ENCODE measurements at regions not wholly inside any gene's neighbourhood (a gene's known extent, or its start where the extent isn't known, plus 50 kb on each side); places are given as distances from the start of the nearest gene placed in this dataset.
"Not testable (repeated sequence)": the region's sequence is repeated elsewhere in the genome, so short reads cannot be mapped to it uniquely, and the experiment has no call there.

GRCh38 chr16:17962726-17963125, 373.8 kb downstream of the NPIPA8 start:
- no peaks in the 10 kb centered on the region for H3K79me2 ChIP-seq (ENCODE audit: insufficient read depth, low read depth, low read length)
- H4K20me1 ChIP-seq (ENCODE audit: insufficient read depth, low read length), result no peaks in the 10 kb centered on the region
- POLR2A ChIA-PET, result no interaction called here
- H3K4me1 ChIP-seq (ENCODE audit: insufficient read depth, low read length, poor library complexity, severe bottlenecking), result no peaks in the 10 kb centered on the region
- no TSS peak for BruUV-seq (replicated peaks)
- H3K4me2 ChIP-seq (ENCODE audit: low read length), result no peak overlapping the region
- no peaks in the 10 kb centered on the region for H3K9me2 ChIP-seq (ENCODE audit: insufficient read depth, low read length)
- intact Hi-C loops (cut with micrococcal nuclease; ENCODE audit: unreplicated experiment), result no loop called here
- no peak for TF ChIP-seq CTCF (conservative IDR thresholded peaks at IDR 0.05; ENCODE audit: low read length)
- no peak for TF ChIP-seq EZH2phosphoT487 (IDR thresholded peaks at IDR 0.05; ENCODE audit: borderline replicate concordance, low read depth, low read length)
- no peak overlapping the region for H3K27ac ChIP-seq (ENCODE audit: low read depth, low read length, poor library complexity, severe bottlenecking)
- CTCF ChIA-PET (ENCODE audit: unreplicated experiment), result no interaction called here
- no peak overlapping the region for H3K4me3 ChIP-seq (ENCODE audit: low read depth, low read length, poor library complexity, severe bottlenecking)
- no peak for DNase-seq (ENCODE audit: low spot score)
- no peak overlapping the region for H2AFZ ChIP-seq (ENCODE audit: low read length)
- H3K36me3 ChIP-seq (ENCODE audit: insufficient read depth, low read length), result no peaks in the 10 kb centered on the region
- H3K9me3 ChIP-seq (ENCODE audit: low read length), result no peaks in the 10 kb centered on the region

- H2AFZ ChIP-seq (ENCODE audit: low read length); H4K20me1 ChIP-seq (ENCODE audit: insufficient read depth, low read length); H3K4me3 ChIP-seq (ENCODE audit: low read depth, low read length, poor library complexity, severe bottlenecking); H3K27ac ChIP-seq (ENCODE audit: low read depth, low read length, poor library complexity, severe bottlenecking); intact Hi-C loops (cut with micrococcal nuclease; ENCODE audit: unreplicated experiment); H3K4me2 ChIP-seq (ENCODE audit: low read length); H3K9me3 ChIP-seq (ENCODE audit: low read length); H3K36me3 ChIP-seq (ENCODE audit: insufficient read depth, low read length); BruUV-seq (replicated peaks); H3K4me1 ChIP-seq (ENCODE audit: insufficient read depth, low read length, poor library complexity, severe bottlenecking); H3K79me2 ChIP-seq (ENCODE audit: insufficient read depth, low read depth, low read length); DNase-seq (ENCODE audit: low spot score); CTCF ChIA-PET (ENCODE audit: unreplicated experiment); H3K9me2 ChIP-seq (ENCODE audit: insufficient read depth, low read length): not testable (repeated sequence)
- POLR2A ChIA-PET, result interaction anchor here (0.6 kb wide), 1 partner anchor 10 kb away, joined by 3 read pairs; no protein-coding TSS in a partner anchor
Observed at GRCh38 chr16:17961822-17962221, 374.7 kb downstream of the NPIPA8 start.

GRCh38 chr16:17951378-17951777, 385.2 kb downstream of the NPIPA8 start:
- CTCF ChIA-PET (ENCODE audit: unreplicated experiment), result no interaction called here
- POLR2A ChIA-PET, result no interaction called here

More at GRCh38 chr16:17951378-17951777, 385.2 kb downstream of the NPIPA8 start:
- Histone ChIP-seq H3K4me1 (ENCODE audit: insufficient read depth, low read length, poor library complexity, severe bottlenecking) (no peaks in the 10 kb centered on the region), H3K36me3 (ENCODE audit: insufficient read depth, low read length) (no peaks in the 10 kb centered on the region), H3K9me3 (ENCODE audit: low read length) (no peaks in the 10 kb centered on the region), H3K4me3 (ENCODE audit: low read depth, low read length, poor library complexity, severe bottlenecking) (no peak overlapping the region), H2AFZ (ENCODE audit: low read length) (no peak overlapping the region), H3K79me2 (ENCODE audit: insufficient read depth, low read depth, low read length) (no peaks in the 10 kb centered on the region), H3K27ac (ENCODE audit: low read depth, low read length, poor library complexity, severe bottlenecking) (no peak overlapping the region), H3K9me2 (ENCODE audit: insufficient read depth, low read length) (no peaks in the 10 kb centered on the region), H3K4me2 (ENCODE audit: low read length) (no peak overlapping the region), H4K20me1 (ENCODE audit: insufficient read depth, low read length) (no peaks in the 10 kb centered on the region)
- BruUV-seq (replicated peaks), result no TSS peak
- no peak for DNase-seq (ENCODE audit: low spot score)
- TF ChIP-seq CTCF (conservative IDR thresholded peaks at IDR 0.05; ENCODE audit: low read length) (no peak), EZH2phosphoT487 (IDR thresholded peaks at IDR 0.05; ENCODE audit: borderline replicate concordance, low read depth, low read length) (no peak)
- intact Hi-C loops (cut with micrococcal nuclease; ENCODE audit: unreplicated experiment), result no loop called here
